ENCODE measurements at regions not wholly inside any gene's neighbourhood (a gene's known extent, or its start where the extent isn't known, plus 50 kb on each side); places are given as distances from the start of the nearest gene placed in this dataset.

DNA sequence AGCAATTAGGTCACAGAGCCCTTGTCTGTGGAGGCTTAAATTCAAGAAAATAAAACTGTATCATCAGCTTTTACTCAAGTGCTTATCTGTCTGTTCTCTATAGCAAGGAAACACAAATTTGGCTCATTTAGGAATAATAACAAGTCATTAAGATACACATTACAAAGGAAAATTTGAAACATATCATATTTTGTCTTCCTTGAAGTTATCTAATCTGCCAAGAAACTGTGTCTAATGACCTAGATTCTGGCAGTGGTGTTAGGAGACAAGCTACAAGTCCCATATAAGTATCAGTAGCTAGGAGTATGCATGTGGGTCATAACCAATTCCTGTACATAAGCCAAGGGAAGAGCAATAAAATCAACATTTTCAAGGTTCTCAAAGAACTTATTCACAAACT, 108.2 kb upstream of the SETMAR start:
- TF ChIP-seq EGR1 (IDR thresholded peaks at IDR 0.05): no peak
- TF ChIP-seq FOXM1 (IDR thresholded peaks at IDR 0.05; ENCODE audit: borderline replicate concordance, low read depth): no peak
- TF ChIP-seq, protein P1, sequence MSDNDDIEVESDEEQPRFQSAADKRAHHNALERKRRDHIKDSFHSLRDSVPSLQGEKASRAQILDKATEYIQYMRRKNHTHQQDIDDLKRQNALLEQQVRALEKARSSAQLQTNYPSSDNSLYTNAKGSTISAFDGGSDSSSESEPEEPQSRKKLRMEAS (IDR thresholded peaks at IDR 0.05): no peak
- TF ChIP-seq ZBTB7A (IDR thresholded peaks at IDR 0.05; ENCODE audit: low read depth): no peak
- TF ChIP-seq RAD21 (IDR thresholded peaks at IDR 0.05; ENCODE audit: low read depth): no peak
- TF ChIP-seq TCF12 (IDR thresholded peaks at IDR 0.05; ENCODE audit: low read depth): no peak
- no peak for TF ChIP-seq TEAD4 (IDR thresholded peaks at IDR 0.05)
- TF ChIP-seq, protein P2, sequence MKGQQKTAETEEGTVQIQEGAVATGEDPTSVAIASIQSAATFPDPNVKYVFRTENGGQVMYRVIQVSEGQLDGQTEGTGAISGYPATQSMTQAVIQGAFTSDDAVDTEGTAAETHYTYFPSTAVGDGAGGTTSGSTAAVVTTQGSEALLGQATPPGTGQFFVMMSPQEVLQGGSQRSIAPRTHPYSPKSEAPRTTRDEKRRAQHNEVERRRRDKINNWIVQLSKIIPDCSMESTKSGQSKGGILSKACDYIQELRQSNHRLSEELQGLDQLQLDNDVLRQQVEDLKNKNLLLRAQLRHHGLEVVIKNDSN (IDR thresholded peaks at IDR 0.05): no peak
- no peak for TF ChIP-seq YY1 (IDR thresholded peaks at IDR 0.05; ENCODE audit: low read depth)
- TF ChIP-seq, protein P3, sequence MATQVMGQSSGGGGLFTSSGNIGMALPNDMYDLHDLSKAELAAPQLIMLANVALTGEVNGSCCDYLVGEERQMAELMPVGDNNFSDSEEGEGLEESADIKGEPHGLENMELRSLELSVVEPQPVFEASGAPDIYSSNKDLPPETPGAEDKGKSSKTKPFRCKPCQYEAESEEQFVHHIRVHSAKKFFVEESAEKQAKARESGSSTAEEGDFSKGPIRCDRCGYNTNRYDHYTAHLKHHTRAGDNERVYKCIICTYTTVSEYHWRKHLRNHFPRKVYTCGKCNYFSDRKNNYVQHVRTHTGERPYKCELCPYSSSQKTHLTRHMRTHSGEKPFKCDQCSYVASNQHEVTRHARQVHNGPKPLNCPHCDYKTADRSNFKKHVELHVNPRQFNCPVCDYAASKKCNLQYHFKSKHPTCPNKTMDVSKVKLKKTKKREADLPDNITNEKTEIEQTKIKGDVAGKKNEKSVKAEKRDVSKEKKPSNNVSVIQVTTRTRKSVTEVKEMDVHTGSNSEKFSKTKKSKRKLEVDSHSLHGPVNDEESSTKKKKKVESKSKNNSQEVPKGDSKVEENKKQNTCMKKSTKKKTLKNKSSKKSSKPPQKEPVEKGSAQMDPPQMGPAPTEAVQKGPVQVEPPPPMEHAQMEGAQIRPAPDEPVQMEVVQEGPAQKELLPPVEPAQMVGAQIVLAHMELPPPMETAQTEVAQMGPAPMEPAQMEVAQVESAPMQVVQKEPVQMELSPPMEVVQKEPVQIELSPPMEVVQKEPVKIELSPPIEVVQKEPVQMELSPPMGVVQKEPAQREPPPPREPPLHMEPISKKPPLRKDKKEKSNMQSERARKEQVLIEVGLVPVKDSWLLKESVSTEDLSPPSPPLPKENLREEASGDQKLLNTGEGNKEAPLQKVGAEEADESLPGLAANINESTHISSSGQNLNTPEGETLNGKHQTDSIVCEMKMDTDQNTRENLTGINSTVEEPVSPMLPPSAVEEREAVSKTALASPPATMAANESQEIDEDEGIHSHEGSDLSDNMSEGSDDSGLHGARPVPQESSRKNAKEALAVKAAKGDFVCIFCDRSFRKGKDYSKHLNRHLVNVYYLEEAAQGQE (IDR thresholded peaks at IDR 0.05; ENCODE audit: low read depth): no peak
- TF ChIP-seq EP300 (IDR thresholded peaks at IDR 0.05; ENCODE audit: borderline replicate concordance): no peak
- TF ChIP-seq CEBPB (IDR thresholded peaks at IDR 0.05): no peak
- no peak for TF ChIP-seq TAF1 (IDR thresholded peaks at IDR 0.05; ENCODE audit: low read depth)
- TF ChIP-seq NFIC (IDR thresholded peaks at IDR 0.05): no peak
- TF ChIP-seq CREB1 (IDR thresholded peaks at IDR 0.05; ENCODE audit: low read depth): no peak

DNA sequence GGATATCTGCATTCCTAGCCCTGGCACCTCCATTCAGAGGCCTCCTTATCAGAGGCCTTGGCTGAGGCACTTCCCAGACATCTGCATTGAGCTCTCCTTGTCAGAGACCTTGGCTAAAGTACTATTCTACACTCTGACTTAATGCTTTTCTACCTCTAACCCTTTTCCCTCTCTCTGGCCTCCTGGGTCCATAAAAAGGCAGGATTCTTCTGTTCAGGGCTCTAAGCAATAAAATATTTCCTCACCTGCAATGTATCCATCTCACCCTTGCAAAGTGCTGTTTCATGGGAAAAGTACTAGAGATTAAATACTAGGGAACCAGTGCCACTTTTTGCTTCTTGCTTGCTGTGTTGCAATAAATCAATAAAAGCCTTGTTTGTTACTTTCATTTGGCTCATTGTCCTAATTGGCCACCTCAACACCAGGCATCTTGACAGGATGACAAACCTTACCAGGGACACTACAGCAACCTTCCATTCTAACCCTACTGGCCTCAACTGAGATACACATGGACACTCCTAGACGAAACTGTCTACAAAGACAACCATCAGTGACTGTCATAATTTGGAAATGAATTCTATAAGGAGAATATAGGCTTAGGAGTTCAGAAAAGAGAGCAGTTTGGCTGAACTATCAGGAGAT, 106.5 kb upstream of the SETMAR start:
- TF ChIP-seq ZBTB7A (IDR thresholded peaks at IDR 0.05; ENCODE audit: low read depth): no peak
- TF ChIP-seq TAF1 (IDR thresholded peaks at IDR 0.05; ENCODE audit: low read depth): no peak
- TF ChIP-seq, protein P2 (IDR thresholded peaks at IDR 0.05): no peak
- no peak for TF ChIP-seq YY1 (IDR thresholded peaks at IDR 0.05; ENCODE audit: low read depth)
- TF ChIP-seq TCF12 (IDR thresholded peaks at IDR 0.05; ENCODE audit: low read depth): no peak
- no peak for TF ChIP-seq TEAD4 (IDR thresholded peaks at IDR 0.05)
- no peak for TF ChIP-seq NFIC (IDR thresholded peaks at IDR 0.05)
- TF ChIP-seq CREB1 (IDR thresholded peaks at IDR 0.05; ENCODE audit: low read depth): no peak

DNA sequence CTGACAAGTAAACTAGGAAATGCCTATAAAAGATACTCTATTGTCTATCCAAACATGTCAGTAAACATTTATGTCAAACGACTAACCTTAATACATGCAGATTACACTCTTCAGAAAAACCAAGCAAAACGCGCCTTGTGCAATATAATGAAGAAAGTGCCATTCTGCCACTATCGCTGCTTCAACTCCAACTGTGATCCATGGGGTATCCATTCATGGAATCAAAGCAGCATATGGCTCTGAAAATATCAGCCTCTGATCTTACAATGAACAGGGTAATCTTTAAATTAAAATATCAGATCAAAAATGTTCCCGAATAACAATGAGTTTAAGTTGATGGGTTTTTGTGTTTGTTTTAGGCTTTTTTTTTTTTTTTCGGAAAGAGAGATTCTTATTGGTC, 105.5 kb upstream of the SETMAR start:
- TF ChIP-seq CREB1 (IDR thresholded peaks at IDR 0.05; ENCODE audit: low read depth) (no peak), RAD21 (IDR thresholded peaks at IDR 0.05; ENCODE audit: low read depth) (no peak), EP300 (IDR thresholded peaks at IDR 0.05; ENCODE audit: borderline replicate concordance) (no peak), CEBPB (IDR thresholded peaks at IDR 0.05) (no peak), TCF12 (IDR thresholded peaks at IDR 0.05; ENCODE audit: low read depth) (no peak), FOXM1 (IDR thresholded peaks at IDR 0.05; ENCODE audit: borderline replicate concordance, low read depth) (no peak)
- TF ChIP-seq, protein P3 (IDR thresholded peaks at IDR 0.05; ENCODE audit: low read depth): no peak
- TF ChIP-seq, protein P2 (IDR thresholded peaks at IDR 0.05): no peak

DNA sequence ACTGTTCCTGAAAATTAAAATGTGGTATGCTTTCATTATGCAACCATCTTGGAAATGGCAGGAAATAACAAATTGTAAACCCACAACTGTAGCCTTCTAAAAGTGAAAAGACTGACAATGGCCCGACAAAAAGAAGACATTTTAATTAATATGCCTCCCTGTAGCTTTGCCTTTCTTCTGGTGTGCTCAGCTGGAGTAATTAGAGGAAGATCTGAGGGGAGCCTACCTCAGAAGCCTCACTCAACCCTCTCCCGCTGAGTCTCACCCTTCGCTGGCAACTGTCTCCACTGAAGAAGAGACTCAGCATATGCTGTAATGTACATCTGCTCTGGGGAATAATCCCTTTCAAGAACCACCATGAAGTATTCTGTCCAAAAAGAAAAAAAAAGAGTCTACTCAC, 104.7 kb upstream of the SETMAR start:
- TF ChIP-seq EGR1 (IDR thresholded peaks at IDR 0.05) (no peak), CEBPB (IDR thresholded peaks at IDR 0.05) (no peak), RAD21 (IDR thresholded peaks at IDR 0.05; ENCODE audit: low read depth) (no peak), EP300 (IDR thresholded peaks at IDR 0.05; ENCODE audit: borderline replicate concordance) (no peak), NFIC (IDR thresholded peaks at IDR 0.05) (no peak), TCF12 (IDR thresholded peaks at IDR 0.05; ENCODE audit: low read depth) (no peak), YY1 (IDR thresholded peaks at IDR 0.05; ENCODE audit: low read depth) (no peak), TAF1 (IDR thresholded peaks at IDR 0.05; ENCODE audit: low read depth) (no peak), FOXM1 (IDR thresholded peaks at IDR 0.05; ENCODE audit: borderline replicate concordance, low read depth) (no peak), ZBTB7A (IDR thresholded peaks at IDR 0.05; ENCODE audit: low read depth) (no peak), TEAD4 (IDR thresholded peaks at IDR 0.05) (no peak), CREB1 (IDR thresholded peaks at IDR 0.05; ENCODE audit: low read depth) (no peak)
- TF ChIP-seq, protein P1 (IDR thresholded peaks at IDR 0.05): no peak
- TF ChIP-seq, protein P3 (IDR thresholded peaks at IDR 0.05; ENCODE audit: low read depth): no peak
- TF ChIP-seq, protein P2 (IDR thresholded peaks at IDR 0.05): no peak
